Natural killer cell treated with Interleukin-12 subunit alpha and Interleukin-12 subunit beta and Interleukin-15 and Interleukin-18, amount 100 ng/mL, for 72 hours (primary cell): ENCODE measurements at regions not wholly inside any gene's neighbourhood (a gene's known extent, or its start where the extent isn't known, plus 50 kb on each side); places are given as distances from the start of the nearest gene placed in this dataset.

Source experiments
- ATAC-seq, 2 donors: fragments of 150-1000 bp; cut with Tn5 transposase in 1 of 2; sonication (Bioruptor Pico), chemical (Tn5 transposase) in 1 of 2; 2 replicates each; pipeline ENCODE4 v1.10.0; 2021
- DNase-seq: peaks from one replicate; pipeline ENCODE4 v3.0.0; 2022; ENCODE audit warnings: low spot score
- H3K27ac Mint-ChIP-seq, 2 donors: 1 replicate in 1 of 2; 2 replicates in 1 of 2; pipeline ENCODE4 v1.8.0; 2022; ENCODE audit warnings: mixed read lengths in 2 of 2, mild to moderate bottlenecking in 1 of 2, moderate library complexity in 1 of 2
- H3K27me3 Mint-ChIP-seq, 2 donors: 1 replicate in 1 of 2; 2 replicates in 1 of 2; pipeline ENCODE4 v1.8.0; 2022; ENCODE audit warnings: mixed read lengths in 2 of 2
- H3K36me3 Mint-ChIP-seq: one replicate; pipeline ENCODE4 v1.8.0; 2022; ENCODE audit warnings: mixed read lengths
- H3K4me1 Mint-ChIP-seq, 2 donors: 1 replicate in 1 of 2; 2 replicates in 1 of 2; pipeline ENCODE4 v1.8.0; 2022; ENCODE audit warnings: low read depth in 2 of 2, mixed read lengths in 2 of 2, mild to moderate bottlenecking in 1 of 2
- H3K4me3 Mint-ChIP-seq: one replicate; pipeline ENCODE4 v1.8.0; 2022; ENCODE audit warnings: mixed read lengths
- H3K9me3 Mint-ChIP-seq: 2 replicates; pipeline ENCODE4 v1.8.0; 2022; ENCODE audit warnings: mixed read lengths

DNA sequence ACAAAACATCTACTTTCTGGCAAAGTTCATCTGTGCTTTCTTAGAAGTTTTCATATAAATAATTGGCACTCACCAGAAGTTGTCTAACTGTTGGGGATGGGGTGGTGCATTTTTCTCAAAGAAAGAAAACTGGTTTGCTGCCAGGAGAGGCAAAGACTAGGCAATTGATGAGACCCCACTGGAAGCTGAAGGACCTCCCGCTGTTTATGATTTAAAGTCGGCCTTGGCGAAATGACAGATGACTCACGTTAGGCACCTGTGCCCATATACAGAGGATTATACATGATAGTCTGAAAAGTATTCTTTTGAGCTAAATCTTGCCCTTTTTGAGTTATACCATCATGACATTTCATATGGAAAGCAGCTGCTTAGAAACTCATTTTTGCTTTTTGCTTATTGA, 193.0 kb upstream of the ZFHX3 start:
- Mint-ChIP-seq H3K27ac (no peak overlapping the region), H3K9me3 (no peaks in the 10 kb centered on the region), H3K36me3 (no peaks in the 10 kb centered on the region), H3K4me1 (no peaks in the 10 kb centered on the region), H3K27me3 (peaks cover 15 to 16% of the 10 kb centered on the region in 2 donors), H3K4me3 (no peak overlapping the region)
- DNase-seq (no peak), ATAC-seq (no peak)

GRCh38 chr16:73237601-73238000, 189.7 kb upstream of the ZFHX3 start:
- Mint-ChIP-seq H3K27me3 (peaks cover 20 to 26% of the 10 kb centered on the region in 2 donors), H3K4me3 (no peak overlapping the region), H3K36me3 (no peaks in the 10 kb centered on the region), H3K9me3 (no peaks in the 10 kb centered on the region), H3K4me1 (no peaks in the 10 kb centered on the region), H3K27ac (no peak overlapping the region)
- DNase-seq: no peak
- no peak for ATAC-seq

- Mint-ChIP-seq H3K27me3 (peaks cover 20 to 36% of the 10 kb centered on the region in 2 donors), H3K27ac (no peak overlapping the region), H3K36me3 (no peaks in the 10 kb centered on the region), H3K4me3 (no peak overlapping the region), H3K4me1 (no peaks in the 10 kb centered on the region), H3K9me3 (no peaks in the 10 kb centered on the region)
- DNase-seq (no peak), ATAC-seq (no peak)
Measured at GRCh38 chr16:73234496-73234895, 186.6 kb upstream of the ZFHX3 start.

DNA sequence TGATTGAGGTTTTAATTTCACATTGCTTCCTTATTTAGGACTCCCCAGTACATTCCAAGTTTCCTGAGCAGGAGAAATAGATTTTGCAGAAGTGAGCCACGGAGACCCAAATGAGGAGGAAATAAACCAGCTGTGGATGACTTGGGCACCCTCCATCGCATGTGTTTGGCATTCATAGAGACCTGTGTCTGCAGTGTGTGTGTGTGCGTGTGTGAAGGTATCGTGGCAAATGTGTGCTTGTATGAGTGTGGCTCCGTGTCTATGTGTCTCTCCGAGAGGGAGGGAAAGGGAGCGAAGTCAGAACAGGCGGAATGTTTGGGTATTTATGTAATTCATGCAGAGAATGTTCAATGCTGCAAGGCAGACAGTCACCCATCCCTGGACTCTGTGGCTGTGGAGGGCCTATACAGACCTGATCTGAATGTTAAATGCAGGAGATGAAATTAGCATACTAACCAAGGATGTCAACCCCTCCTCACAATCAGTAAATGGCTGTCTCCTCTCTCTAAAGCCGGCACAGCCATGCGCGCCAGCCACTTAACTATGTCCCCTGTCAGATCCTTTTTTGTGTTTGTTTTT, 186.0 kb upstream of the ZFHX3 start:
- Mint-ChIP-seq H3K27me3 (peaks cover 20 to 36% of the 10 kb centered on the region in 2 donors), H3K4me3 (no peak overlapping the region), H3K9me3 (no peaks in the 10 kb centered on the region), H3K27ac (no peak overlapping the region), H3K4me1 (no peaks in the 10 kb centered on the region), H3K36me3 (no peaks in the 10 kb centered on the region)
- ATAC-seq (no peak), DNase-seq (no peak)

DNA sequence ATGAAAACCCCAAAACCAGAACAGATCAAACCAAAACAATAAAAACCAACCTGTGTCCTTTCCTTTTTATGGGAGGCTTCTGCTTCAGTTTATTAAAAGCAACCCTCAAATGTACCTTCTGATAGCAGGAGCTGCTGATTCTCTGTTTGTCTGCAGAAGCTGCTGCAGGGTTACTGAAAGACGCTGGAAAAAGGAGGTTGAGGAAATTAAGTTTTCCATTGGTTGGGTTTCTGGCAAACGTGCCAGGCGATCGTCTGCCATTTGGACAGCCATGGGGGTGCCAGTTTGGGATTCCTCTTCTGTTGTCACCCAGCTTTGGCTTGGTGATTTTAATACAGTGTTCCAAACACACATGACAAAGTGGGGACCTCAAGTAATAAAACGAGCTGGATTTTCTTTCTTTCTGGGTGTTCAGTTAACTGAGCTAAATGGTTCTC, 185.4 kb upstream of the ZFHX3 start:
- no peak for ATAC-seq
- no peaks in the 10 kb centered on the region for H3K36me3 Mint-ChIP-seq
- H3K27ac Mint-ChIP-seq: no peak overlapping the region

GRCh38 chr16:73232555-73233328, 184.8 kb upstream of the ZFHX3 start:
- DNase-seq (no peak), ATAC-seq (no peak)
- H3K36me3 Mint-ChIP-seq: no peaks in the 10 kb centered on the region
- H3K27me3 Mint-ChIP-seq: peaks cover 8 to 25% of the 10 kb centered on the region in 2 donors
- H3K4me3 Mint-ChIP-seq: no peak overlapping the region
- no peaks in the 10 kb centered on the region for H3K4me1 Mint-ChIP-seq
- no peak overlapping the region for H3K27ac Mint-ChIP-seq
- H3K9me3 Mint-ChIP-seq: no peaks in the 10 kb centered on the region

More for the DNA sequence above, 185.4 kb upstream of the ZFHX3 start:
- H3K9me3 Mint-ChIP-seq: no peaks in the 10 kb centered on the region
- no peak overlapping the region for H3K4me3 Mint-ChIP-seq
- H3K27me3 Mint-ChIP-seq: peaks cover 14 to 31% of the 10 kb centered on the region in 2 donors
- DNase-seq: no peak
- H3K4me1 Mint-ChIP-seq: no peaks in the 10 kb centered on the region

DNA sequence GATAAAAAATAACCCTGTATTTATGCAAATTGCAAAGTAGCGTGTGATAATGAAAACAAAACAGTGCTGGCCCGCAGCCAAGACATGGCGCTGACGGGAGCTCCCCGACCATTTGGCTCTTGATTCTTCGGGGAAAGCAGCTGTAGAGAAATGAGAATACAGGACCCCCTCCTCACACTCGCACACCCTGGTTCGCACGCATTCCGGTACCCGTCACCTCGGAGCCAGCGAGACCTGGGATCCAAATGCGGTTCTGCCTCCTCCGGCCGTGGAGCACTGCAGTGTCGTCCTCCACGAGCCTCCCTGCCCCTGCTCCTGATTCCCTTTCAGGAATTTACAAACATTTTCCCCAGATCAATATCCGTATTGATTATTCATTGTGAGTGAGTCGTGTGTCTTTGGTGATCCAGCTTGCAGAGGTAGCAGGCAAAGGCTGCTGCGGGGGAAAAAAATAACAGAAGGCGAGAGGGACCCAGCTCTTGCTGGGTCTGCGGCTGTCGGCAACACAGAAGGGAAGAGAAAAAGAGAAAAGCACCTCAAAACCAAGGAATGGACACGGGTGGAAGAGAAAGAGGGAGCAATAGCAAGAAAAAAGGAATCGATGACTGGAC, 184.1 kb upstream of the ZFHX3 start:
- H3K27me3 Mint-ChIP-seq: peaks cover 5 to 23% of the 10 kb centered on the region in 2 donors
- DNase-seq: no peak
- H3K4me1 Mint-ChIP-seq: no peaks in the 10 kb centered on the region
- no peak overlapping the region for H3K27ac Mint-ChIP-seq
- H3K9me3 Mint-ChIP-seq: no peaks in the 10 kb centered on the region
- no peaks in the 10 kb centered on the region for H3K36me3 Mint-ChIP-seq
- ATAC-seq: no peak
- H3K4me3 Mint-ChIP-seq: no peak overlapping the region

GRCh38 chr16:73231379-73231778, 183.5 kb upstream of the ZFHX3 start:
- H3K27me3 Mint-ChIP-seq: peaks cover 5 to 20% of the 10 kb centered on the region in 2 donors

GRCh38 chr16:73230651-73231050, 182.7 kb upstream of the ZFHX3 start:
- H3K9me3 Mint-ChIP-seq: no peaks in the 10 kb centered on the region
- H3K4me3 Mint-ChIP-seq: no peak overlapping the region
- H3K27ac Mint-ChIP-seq: no peak overlapping the region
- peaks cover 5 to 20% of the 10 kb centered on the region in 2 donors for H3K27me3 Mint-ChIP-seq
- no peaks in the 10 kb centered on the region for H3K4me1 Mint-ChIP-seq
- H3K36me3 Mint-ChIP-seq: no peaks in the 10 kb centered on the region
- DNase-seq (no peak), ATAC-seq (no peak)

More at GRCh38 chr16:73231379-73231778, 183.5 kb upstream of the ZFHX3 start:
- Mint-ChIP-seq H3K9me3 (no peaks in the 10 kb centered on the region), H3K27ac (no peak overlapping the region), H3K4me1 (no peaks in the 10 kb centered on the region), H3K36me3 (no peaks in the 10 kb centered on the region), H3K4me3 (no peak overlapping the region)
- no peak for ATAC-seq
- DNase-seq: no peak

DNA sequence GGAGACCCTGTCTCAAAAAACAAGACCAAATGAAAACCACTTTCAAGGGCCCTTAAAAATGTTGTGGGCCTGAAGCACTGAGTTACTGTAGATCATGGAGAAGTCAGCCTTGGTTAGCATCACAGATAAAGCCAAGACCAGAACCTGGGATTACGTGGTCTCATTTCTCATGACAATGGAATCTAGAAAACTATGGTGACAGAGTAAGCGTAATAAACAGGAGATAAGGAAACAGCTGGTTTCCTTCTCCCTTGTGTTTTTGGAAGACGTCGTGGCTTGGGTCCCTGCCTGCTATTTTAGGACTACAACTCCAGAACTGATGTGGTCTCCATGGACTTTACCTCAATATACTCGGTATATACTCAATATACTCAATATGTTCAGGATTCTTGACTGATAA, 180.7 kb upstream of the ZFHX3 start:
- ATAC-seq: no peak
- DNase-seq: no peak
- Mint-ChIP-seq H3K27ac (no peak overlapping the region), H3K4me3 (no peak overlapping the region), H3K9me3 (no peaks in the 10 kb centered on the region), H3K36me3 (no peaks in the 10 kb centered on the region), H3K4me1 (no peaks in the 10 kb centered on the region), H3K27me3 (peaks cover 5 to 17% of the 10 kb centered on the region in 2 donors)

GRCh38 chr16:73226675-73227074, 178.7 kb upstream of the ZFHX3 start:
- no peak overlapping the region for H3K4me3 Mint-ChIP-seq
- no peak overlapping the region for H3K27ac Mint-ChIP-seq
- peaks cover 11 to 17% of the 10 kb centered on the region in 2 donors for H3K27me3 Mint-ChIP-seq
- no peaks in the 10 kb centered on the region for H3K36me3 Mint-ChIP-seq
- no peaks in the 10 kb centered on the region for H3K9me3 Mint-ChIP-seq
- no peaks in the 10 kb centered on the region for H3K4me1 Mint-ChIP-seq
- ATAC-seq (no peak), DNase-seq (no peak)

DNA sequence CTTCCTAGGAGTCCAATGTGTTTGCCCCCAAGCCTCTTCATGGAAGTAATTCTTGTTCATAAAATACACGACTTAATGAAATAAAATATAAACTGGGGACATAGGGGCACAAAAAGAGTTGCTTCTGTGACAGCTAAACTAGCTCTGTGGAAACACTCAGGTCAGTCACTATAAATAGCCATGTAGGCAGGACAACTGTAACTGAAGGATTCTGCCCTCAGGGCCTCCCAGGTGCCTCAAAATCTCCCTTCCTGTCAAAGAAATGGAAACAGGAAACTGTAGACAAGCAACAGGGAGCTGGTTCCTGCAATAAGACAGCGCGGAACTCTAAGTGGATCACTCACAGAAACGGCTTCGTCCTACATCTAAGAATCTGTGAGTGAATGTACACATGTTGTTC, 178.1 kb upstream of the ZFHX3 start:
- no peak overlapping the region for H3K4me3 Mint-ChIP-seq
- no peaks in the 10 kb centered on the region for H3K9me3 Mint-ChIP-seq
- H3K4me1 Mint-ChIP-seq: no peaks in the 10 kb centered on the region

GRCh38 chr16:73220836-73221235, 172.9 kb upstream of the ZFHX3 start:
- Mint-ChIP-seq H3K27ac (no peak overlapping the region), H3K36me3 (no peaks in the 10 kb centered on the region), H3K27me3 (peaks cover 15 to 36% of the 10 kb centered on the region in 2 donors), H3K4me1 (no peaks in the 10 kb centered on the region), H3K4me3 (no peak overlapping the region), H3K9me3 (no peaks in the 10 kb centered on the region)
- ATAC-seq: no peak
- DNase-seq: no peak

More for the DNA sequence above, 178.1 kb upstream of the ZFHX3 start:
- Mint-ChIP-seq H3K27ac (no peak overlapping the region), H3K36me3 (no peaks in the 10 kb centered on the region), H3K27me3 (peaks cover 14 to 24% of the 10 kb centered on the region in 2 donors)
- DNase-seq (no peak), ATAC-seq (no peak)

DNA sequence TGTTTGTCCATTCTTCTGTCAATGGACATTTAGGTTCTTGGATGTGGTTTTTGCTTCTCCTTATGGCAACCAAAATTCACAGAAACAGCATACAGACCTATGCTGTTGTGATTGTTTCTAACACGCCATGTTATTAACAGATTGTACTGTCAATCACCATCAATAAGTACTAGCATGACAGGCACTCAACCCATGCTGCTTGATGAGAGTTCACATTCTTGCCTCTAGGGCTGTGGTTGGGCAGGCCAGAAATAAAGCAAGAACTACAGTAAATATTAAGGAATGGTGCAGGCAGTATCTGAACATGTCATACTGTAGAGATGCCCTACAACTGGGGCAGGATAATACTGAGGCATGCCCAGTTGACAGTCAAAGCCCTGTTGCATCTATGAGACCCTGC, 171.2 kb upstream of the ZFHX3 start:
- H3K36me3 Mint-ChIP-seq: no peaks in the 10 kb centered on the region
- DNase-seq: no peak
- no peak overlapping the region for H3K4me3 Mint-ChIP-seq
- peaks cover 15 to 36% of the 10 kb centered on the region in 2 donors for H3K27me3 Mint-ChIP-seq
- no peaks in the 10 kb centered on the region for H3K4me1 Mint-ChIP-seq
- no peak overlapping the region for H3K27ac Mint-ChIP-seq
- H3K9me3 Mint-ChIP-seq: no peaks in the 10 kb centered on the region
- ATAC-seq: no peak
